ENCODE measurements at regions not wholly inside any gene's neighbourhood (a gene's known extent, or its start where the extent isn't known, plus 50 kb on each side); places are given as distances from the start of the nearest gene placed in this dataset.

GRCh38 chr21:26404288-26404687, 168.8 kb downstream of the CYYR1 start:
- TF ChIP-seq EZH2phosphoT487 (IDR thresholded peaks at IDR 0.05; ENCODE audit: insufficient read depth, low read depth): no peak
- no peak for TF ChIP-seq EZH2 (IDR thresholded peaks at IDR 0.05; ENCODE audit: insufficient read depth, poor library complexity, severe bottlenecking)
